GOT3 (cell line): ENCODE measurements at regions not wholly inside any gene's neighbourhood (a gene's known extent, or its start where the extent isn't known, plus 50 kb on each side); places are given as distances from the start of the nearest gene placed in this dataset.

Source experiments
- DNase-seq: peaks from one replicate; lab custom pipeline; 2025; ENCODE audit warnings: mixed read lengths; lab: John Stamatoyannopoulos, UW

- no peak for DNase-seq
Measured at GRCh38 chr11:15882876-15883454, 473.4 kb downstream of the SOX6 start.

- no peak for DNase-seq
Measured at GRCh38 chr11:15883455-15883920, 472.9 kb downstream of the SOX6 start.

- DNase-seq, result no peak
Measured at GRCh38 chr11:15884141-15884540, 472.2 kb downstream of the SOX6 start.

- no peak for DNase-seq
Measured at GRCh38 chr11:15884777-15885540, 471.4 kb downstream of the SOX6 start.

GRCh38 chr11:15885854-15886253, 470.5 kb downstream of the SOX6 start:
- no peak for DNase-seq

GRCh38 chr11:15886299-15886698, 470.0 kb downstream of the SOX6 start:
- no peak for DNase-seq

- no peak for DNase-seq
Measured at GRCh38 chr11:15886866-15887265, 469.5 kb downstream of the SOX6 start.

- DNase-seq, result no peak
Measured at GRCh38 chr11:15888556-15889345, 467.6 kb downstream of the SOX6 start.

- no peak for DNase-seq
Measured at GRCh38 chr11:15889363-15890030, 466.8 kb downstream of the SOX6 start.

- DNase-seq, result no peak
Measured at GRCh38 chr11:15890031-15890713, 466.2 kb downstream of the SOX6 start.

- DNase-seq, result no peak
Measured at GRCh38 chr11:15893080-15893492, 463.3 kb downstream of the SOX6 start.

- no peak for DNase-seq
Measured at GRCh38 chr11:15896026-15896425, 460.3 kb downstream of the SOX6 start.

GRCh38 chr11:15896530-15896929, 459.8 kb downstream of the SOX6 start:
- no peak for DNase-seq

- no peak for DNase-seq
Measured at GRCh38 chr11:15897211-15897960, 459.0 kb downstream of the SOX6 start.

GRCh38 chr11:15901054-15901453, 455.3 kb downstream of the SOX6 start:
- no peak for DNase-seq

- no peak for DNase-seq
Measured at GRCh38 chr11:15901790-15902189, 454.6 kb downstream of the SOX6 start.

GRCh38 chr11:15903246-15903645, 453.1 kb downstream of the SOX6 start:
- no peak for DNase-seq

GRCh38 chr11:15905366-15906104, 450.8 kb downstream of the SOX6 start:
- DNase-seq, result no peak

- DNase-seq, result no peak
Measured at GRCh38 chr11:15906481-15907035, 449.8 kb downstream of the SOX6 start.

- DNase-seq, result no peak
Measured at GRCh38 chr11:15907806-15908205, 448.5 kb downstream of the SOX6 start.
